Activated CD4-positive, alpha-beta T cell treated with anti-CD3 and anti-CD28 coated beads, Interleukin-10, Interleukin-2, amounts not matched to agents 100 ng/mL and 50 ng/mL, durations not matched to agents 16 hours and 8 hours (primary cell): ENCODE measurements at regions not wholly inside any gene's neighbourhood (a gene's known extent, or its start where the extent isn't known, plus 50 kb on each side); places are given as distances from the start of the nearest gene placed in this dataset.
"Not testable (repeated sequence)": the region's sequence is repeated elsewhere in the genome, so short reads cannot be mapped to it uniquely, and the experiment has no call there.

ENCODE experiments used
- DNase-seq: peaks from one replicate; pipeline ENCODE4 v3.0.0-alpha.2; 2020

DNA sequence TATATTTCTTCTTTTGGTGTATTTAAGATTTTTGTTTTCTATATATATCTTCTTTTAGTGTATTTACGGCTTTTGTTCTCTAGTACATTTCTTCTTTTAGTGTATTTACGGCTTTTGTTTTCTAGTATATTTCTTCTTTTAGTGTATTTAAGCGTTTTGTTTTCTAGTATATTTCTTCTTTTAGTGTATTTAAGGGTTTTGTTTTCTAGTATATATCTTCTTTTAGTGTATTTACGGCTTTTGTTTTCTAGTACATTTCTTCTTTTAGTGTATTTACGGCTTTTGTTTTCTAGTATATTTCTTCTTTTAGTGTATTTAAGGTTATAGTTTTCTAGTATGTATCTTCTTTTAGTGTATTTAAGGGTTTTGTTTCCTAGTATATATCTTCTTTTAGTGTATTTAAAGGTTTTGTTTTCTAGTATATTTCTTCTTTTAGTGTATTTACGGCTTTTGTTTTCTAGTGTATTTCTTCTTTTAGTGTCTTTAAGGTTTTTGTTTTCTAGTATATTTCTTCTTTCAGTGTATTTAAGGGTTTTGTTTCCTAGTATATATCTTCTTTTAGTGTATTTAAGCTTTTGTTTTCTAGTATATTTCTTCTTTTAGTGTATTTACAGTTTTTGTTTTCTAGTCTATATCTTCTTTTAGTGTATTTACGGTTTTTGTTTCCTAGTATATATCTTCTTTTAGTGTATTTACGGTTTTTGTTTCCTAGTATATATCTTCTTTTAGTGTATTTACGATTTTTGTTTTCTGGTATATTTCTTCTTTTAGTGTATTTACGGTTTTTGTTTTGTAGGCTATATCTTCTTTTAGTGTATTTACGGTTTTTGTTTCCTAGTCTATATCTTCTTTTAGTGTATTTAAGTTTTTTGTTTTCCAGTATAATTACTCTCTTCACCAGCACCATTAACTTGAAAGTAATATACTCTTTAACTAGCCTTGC is 249.4 kb downstream of the SHOX start:
- not testable (repeated sequence) for DNase-seq

DNA sequence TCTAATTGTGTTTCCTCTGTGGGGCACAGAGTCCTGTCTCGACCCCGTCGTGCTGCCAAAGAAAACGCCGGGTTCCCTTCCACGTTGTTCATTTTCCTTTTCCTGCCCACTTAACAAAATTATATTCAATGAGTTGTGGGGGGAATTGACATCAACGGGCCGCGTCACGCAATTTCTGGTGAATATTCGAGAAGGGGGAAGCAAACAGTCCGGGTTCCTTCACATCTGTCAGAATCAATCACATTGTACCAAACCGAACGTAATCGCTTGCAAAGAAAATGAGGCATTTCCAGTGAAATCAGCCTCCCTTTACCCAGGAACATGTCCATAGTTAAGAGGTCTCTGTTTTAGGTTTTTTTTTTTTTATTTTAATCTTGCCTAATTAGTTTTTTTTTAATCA is 243.5 kb downstream of the SHOX start:
- DNase-seq = no peak

DNA sequence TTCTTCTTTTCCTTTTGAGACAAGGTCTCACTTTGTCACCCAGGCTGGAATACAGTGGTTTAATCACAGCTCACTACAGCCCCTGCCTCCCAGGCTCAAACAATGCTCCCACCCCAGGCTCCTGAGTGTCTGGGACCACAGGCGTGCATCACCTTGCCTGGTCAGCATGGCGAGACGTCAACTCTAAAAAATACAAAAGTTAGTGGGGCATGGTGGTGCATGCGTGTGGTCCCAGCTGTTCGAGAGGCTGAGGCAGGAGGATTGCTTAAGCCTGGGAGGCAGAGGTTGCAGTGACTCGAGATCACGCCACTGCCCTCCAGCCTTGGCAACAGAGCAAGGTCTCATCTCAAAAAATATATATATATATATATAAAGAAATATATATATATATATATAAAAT is 242.4 kb downstream of the SHOX start:
- no peak for DNase-seq

DNA sequence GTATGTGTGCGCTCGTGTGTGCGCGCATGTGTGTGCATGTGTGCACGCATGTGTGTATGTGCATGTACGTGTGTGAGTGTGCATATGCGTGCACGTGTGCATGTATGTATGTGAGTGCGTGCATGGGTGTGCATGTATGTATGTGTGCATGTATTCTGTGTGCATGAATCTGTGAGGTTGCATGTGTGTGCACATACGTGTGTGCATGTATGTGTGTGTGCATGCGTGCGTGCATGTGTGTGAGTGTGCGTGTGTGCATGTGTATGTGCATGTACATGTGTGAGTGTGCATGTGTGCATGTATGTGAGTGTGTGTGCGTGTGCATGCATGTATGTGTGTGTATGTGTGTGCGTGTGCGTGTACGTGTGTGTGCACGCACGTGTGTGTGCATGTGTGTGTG is 241.5 kb downstream of the SHOX start:
- no peak for DNase-seq

DNA sequence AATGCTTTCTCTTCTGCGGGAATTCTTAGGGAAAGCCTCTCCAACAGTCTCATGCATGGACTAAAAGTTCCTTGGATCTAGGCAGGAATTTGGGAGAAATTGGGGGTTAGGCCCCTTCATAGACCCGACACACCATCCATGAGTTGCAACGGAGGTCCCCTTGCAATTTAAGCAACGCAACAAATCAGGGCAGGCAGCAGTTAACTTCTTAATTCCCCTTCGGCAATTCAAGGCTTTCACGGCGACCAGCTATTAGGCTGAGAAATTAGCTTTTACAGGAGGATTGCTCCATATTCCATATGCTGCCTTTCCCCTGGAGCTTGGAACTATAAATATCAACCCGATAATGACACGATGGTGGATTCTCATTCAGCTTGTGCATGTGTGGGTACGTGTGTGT is 241.0 kb downstream of the SHOX start:
- DNase-seq = no peak

DNA sequence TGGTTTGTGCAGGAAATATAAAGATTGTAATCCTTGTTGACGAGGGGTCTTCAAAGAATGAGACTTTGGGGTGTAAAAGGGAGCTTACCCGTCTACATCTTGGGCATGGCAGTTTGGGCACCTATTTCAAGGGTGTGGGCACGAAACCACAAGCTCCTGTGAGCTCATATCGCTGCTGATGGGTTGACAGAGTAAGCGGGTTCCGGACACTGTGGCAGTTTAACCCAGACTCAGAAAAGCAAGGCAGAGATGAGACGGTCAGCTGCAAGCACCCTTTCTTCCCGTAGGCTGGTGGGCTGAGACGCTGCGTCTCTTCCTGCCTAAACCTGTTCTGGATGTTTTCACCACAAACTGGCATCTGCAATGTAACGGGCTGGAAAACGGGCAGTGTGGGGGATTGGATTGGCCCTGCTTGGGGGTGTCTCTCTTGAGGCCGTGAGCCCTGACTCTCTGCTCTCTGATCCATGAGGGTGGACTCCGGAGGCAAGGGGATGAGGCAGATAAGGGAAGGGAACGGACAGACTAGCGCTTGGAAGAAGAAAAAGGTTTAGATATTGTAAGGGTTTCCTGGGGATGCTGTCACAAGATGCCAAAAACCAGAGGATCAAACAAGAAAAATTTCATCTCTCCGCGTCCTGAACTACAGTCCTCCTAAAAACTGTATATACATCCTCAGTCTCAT is 237.5 kb downstream of the SHOX start:
- DNase-seq = no peak

DNA sequence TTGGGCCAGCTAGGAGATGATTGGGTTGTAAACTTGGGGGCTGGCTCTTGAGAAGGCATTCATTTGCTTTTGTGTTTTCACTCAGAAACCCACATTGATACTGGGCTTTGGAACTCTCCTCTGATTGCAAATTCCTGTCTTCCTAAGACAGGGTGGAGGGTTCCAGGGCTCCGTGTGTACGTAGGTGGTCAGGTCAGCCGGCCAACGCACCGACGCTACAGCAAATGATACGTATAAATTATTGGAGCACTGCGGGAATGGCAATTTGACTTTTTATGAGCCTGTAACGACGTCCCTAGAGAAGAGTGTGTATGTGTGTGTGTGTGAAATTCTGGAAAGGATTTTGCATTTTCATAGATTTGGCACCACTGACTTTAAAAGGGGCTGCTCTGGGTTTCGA is 236.9 kb downstream of the SHOX start:
- no peak for DNase-seq

DNA sequence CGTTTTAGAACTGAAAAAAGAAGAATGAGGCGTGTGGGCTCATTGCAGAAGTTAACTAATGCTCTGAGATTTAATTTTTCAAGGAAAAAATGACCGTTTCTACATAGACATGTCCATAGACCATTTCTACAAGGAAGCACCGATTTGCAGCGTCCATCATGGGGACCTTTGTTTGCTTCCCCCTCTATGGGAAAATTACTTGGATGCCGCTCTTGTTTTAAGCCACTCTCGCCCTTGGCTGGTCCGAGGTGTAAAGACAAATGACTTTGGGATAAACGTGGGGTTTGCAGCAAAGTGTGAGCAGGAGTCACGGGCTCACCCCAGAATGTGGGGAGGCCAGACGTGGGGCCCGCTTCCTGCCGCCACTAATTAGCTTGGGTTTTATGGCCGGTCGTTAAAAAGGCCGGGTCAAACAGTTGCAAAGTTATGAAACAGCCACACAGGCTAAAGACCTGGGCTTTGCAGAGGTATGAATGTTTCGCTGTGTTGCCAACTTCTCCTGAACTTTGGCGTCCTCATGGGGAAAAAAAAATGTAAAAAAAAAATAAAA is 235.9 kb downstream of the SHOX start:
- DNase-seq = no peak

DNA sequence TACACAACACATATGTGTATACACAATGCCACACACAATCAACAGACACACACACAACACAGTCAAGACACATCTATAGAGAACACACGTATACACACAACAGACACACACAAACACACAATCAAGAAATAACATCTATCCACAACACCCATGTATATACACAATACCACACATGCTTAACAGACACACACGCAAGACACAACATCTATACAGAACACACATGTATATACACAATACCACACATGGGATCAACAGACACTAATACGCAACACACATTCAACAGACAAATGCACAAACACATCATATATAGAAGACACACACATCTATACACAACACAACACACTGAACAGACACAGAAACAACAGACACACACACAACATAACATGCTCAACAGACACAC is 234.8 kb downstream of the SHOX start:
- DNase-seq = no peak

DNA sequence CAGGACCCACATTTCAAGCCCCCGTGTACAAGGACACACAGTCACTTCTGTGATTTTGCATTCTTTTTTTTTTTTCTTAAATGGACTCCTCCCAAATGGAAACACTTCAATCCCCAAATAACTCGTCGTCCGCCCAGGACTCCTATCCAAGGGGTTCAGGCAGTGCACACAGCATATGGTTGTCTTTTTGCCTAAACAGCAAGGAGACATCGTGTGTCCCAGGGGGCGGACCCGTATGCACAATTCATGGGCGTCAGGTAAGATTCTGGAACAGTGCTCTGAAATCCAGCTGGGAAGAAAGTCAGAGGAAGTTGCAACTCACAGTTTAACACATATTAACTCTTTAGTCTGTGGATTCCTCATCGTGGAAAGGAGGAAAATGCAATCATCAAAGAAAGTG is 231.3 kb downstream of the SHOX start:
- no peak for DNase-seq

DNA sequence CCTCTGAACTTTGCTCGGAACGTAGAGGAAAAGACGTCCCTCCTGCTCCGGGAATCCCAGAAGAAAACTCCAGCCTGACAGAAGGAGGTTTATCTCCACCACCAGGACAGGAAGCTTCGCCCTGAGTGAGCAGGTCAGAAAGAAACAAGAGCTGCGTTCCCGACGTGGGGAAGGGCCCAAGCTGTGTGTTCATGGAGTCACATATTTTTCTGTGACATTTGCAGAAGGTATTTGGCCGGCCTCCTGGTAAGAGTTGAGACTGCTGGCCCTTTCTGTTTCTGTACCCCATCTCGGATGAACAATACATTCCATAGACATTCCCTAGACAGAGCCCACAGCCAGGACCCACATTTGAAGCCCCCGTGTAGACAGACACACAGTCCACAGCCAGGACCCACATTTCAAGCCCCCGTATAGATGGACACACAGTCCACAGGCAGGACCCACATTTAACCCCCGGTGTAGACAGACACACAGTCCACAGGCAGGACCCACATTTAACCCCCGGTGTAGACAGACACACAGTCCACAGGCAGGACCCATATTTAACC is 230.8 kb downstream of the SHOX start:
- no peak for DNase-seq

DNA sequence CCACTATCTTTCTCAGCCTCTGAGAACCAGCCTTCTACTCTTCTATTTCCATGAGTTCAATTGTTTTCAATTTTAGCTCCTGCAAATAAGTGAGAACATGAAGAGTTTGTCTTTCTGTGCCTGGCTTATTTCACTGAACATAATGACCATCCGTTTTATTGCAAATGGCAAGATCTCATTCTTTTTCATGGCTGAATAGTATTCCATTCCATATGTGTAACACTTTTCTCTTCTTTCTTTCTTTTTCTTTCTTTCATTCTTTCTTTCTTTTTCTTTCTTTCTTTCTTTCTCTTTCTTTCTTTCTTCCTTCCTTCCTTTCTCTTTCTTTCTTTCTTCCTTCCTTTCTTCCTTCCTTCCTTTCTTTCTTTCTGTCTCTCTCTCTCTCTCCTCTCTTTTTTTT is 228.7 kb downstream of the SHOX start:
- no peak for DNase-seq

DNA sequence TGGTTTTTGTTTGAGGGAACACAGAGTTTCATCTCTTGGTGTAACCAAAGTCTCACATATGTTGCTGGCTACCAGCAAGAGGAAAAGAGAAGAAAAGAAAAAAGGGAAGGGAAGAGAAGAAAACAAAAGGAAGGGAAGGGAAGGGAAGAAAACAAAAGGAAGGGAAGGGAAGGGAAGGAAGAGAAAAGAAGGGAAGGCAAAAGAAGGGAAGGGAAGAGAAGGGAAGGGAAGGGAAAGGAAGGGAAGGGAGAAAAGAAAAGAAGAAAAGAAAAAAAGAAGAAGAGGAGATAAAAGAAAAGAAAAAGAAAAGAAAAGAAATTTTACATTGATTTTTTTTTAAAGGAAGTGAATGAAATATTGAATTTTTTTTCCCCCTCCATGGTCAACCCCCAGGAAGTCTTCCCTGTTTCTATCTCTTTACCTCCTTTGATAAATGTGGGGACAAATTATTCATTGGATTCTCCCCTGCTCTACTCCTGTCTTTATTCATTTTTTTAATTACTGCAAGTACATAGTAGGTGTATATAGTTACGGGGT is 228.0 kb downstream of the SHOX start:
- no peak for DNase-seq

DNA sequence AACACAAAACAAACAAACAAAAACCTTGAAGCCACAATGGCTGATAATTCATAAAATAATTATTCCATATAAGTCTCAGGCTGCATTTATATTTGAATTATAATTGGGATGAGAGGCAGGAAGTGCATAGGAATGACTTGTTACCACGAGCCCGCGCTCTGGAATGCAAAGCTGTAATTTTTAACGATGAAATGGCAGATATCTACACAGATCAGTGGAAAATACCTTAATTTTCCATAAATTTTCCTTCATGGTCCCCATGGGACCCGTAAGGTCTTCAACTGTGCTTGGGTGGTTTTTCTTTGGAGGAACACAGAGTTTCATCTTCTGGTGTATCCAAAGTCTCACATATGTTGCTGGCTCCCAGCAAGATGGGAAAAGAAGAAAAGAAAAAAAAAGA is 226.8 kb downstream of the SHOX start:
- no peak for DNase-seq

DNA sequence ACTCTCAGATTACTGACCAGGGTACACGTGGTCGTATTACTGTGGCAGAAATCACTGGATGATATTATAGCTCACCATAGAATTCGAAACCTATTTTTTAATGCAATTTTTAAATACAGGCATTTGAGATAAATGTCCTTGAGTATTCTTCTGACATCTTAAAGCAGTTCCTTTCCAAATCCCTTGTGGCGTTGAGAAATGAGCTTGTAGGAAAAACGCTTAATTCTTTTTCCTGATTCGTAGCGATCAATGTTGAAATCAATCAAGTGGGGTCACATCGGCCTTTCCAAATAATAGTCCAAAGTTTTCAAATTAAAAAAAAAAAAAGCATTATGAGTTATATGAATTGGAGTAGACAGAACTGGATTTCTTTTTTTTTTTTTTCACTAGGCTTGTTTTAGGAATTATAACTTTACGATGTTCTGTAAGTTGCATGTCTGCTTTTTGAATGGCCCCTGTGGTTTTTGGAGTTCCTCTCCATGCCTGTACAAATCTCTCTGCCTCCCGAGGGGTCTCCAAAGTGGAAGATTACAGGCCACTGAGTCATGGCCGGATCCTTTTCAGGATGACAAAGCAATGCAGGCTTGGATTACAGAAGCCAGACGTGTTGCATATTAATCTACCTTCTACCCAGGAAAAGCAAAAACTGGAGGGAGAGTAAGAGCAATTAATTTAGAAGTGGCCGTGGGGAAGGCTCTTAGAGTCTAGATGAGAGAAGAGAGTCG is 226.1 kb downstream of the SHOX start:
- no peak for DNase-seq

DNA sequence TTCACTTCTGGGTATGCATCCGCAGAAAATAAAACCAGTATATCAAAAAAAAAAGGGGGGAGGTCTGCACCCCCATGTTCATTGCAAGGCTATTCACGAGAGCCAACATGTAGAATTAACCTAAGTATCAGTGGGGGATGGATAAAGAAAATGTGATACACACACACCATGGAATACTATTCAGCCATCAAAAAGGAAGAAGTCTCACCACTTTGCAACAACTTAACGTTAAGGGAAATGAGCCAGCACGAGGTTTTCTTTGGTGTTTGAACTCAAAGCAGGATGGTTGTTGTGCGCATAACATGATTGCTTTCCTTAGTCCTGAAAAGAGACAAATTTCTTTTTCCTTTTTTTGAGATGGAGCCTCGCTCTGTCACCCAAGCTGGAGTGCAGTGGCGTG is 222.7 kb downstream of the SHOX start:
- DNase-seq = no peak

DNA sequence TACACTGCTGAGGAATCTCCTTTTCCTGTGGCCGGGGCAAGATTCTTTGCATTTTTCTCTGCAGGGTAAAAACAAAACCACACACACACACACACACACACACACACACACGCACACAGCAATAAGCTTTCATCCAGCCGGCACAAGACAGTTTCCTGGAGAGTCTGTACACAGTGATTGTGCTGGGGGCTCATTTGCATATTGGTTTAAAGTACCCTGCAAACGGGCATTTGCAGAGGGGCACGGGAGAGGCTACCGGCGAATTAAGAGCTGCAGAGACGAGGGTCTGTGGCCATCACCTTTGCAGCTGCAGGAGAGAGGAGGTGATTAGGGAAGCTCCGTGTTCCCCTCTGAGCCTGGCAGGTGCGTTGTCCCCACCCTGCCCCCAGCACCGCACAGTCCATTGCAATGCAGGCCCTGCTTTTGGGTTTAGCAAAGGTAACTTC is 219.9 kb downstream of the SHOX start:
- no peak for DNase-seq

DNA sequence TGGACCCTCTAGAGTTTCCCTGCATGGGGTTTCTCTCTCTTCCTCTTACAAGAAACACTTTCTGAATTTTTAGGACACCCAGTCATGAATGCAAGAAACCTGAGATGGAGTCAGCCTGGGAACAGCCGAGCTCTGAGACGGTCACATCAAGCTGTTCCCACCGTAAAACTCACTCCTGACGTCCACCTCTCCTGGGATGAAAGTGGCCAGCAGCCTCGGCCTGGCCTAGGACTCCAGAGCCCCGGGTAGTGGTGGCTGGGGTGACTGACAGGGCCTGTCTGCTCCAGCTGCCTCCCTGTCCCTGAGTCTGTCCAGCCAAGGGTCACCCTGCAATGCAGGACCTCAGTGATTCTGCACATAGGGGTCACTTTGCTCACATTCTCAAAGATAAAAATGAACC is 217.8 kb downstream of the SHOX start:
- no peak for DNase-seq

DNA sequence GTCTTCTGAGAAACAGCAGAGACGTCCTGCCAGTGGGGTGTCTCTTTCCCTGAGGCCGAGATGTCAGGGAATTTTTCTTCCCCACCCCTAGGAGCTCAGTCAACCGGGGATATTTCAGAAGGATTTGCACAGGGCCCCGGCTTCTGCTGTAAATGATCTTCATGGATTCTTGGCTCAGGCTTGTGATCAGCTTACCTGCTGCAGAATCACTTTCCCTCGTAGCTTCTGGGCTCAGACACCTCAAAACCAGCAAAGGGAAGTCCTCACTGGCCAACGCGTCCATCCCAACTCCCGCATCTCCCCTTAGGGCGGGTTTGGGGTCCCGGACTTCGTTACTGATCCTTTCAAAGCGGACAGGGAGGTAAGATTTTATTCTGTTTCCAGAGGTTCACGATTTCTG is 212.7 kb downstream of the SHOX start:
- no peak for DNase-seq

DNA sequence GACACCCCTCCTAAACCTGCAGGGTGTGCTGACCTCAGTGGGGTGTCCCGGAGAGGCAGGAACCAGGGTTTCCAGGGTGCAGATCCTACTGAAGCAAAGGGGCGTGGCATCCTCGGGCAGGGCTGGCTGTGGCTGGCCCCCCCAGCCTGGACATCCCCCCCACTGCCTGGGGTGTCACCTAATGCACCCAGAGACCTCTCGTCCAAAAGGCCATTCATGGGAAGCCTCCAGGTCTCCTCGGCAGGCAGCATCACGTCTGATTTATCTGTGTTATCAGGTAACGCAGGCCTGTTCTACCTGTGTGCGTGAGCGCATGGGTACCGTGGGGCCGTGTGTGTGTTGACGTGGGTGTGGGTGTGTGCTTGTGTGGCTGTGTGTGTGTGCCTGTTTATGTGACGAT is 210.0 kb downstream of the SHOX start:
- no peak for DNase-seq

DNA sequence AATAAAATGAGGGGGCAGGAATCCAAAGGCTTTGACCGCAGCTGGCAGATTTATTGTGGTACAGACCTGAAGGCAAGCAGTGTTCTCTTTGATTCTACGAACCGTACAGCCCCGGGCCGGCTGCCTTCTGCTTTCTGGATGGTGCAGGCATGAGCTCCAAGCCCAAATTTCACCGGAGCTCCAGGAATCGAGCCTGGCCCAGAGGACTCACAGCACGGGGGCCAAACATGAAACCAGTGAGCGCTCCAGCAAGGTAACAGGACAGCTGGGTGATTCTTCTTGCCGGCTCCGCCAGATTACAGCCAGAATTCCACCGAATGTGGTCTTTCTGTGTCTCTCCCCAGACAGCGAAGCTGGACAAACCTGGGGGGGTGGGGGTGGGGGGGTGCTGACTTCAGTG is 208.1 kb downstream of the SHOX start:
- DNase-seq = not testable (repeated sequence)

DNA sequence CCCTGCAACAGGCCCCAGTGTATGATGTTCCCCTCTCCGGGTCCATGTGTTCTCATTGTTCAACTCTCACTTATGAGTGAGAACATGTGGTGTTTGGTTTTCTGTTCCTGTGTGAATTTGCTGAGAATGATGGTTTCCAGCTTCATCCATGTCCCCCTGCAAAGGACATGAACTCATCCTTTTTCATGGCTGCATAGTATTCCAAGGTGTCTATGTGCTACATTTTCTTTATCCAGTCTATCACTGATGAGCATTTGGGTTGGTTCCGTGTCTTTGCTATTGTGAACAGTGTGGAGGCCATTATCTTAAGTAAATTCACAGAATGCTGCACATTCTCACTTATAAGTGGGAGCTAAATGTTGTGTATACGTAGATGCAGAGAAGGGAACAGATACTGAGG is 205.3 kb downstream of the SHOX start:
- DNase-seq = not testable (repeated sequence)

DNA sequence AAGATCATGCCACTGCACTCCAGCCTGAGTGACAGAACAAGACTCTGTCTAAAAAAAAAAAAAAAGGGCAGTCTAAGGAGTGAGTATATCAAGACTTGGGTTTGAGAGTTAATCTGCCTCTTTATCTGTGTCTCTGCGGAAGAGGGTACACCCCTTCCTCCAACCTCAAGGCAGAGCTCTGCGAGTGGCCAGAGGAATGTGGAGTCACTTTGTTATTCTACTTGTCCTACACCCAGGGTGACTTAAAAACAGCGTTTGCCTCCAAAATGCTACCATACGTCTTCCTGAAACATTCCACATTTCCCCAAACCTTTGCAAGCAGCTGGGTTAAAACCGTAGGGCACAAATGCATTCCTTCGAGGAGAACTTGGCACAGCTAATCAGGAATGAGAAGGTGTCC is 199.9 kb downstream of the SHOX start:
- no peak for DNase-seq
